ENCODE measurements at regions not wholly inside any gene's neighbourhood (a gene's known extent, or its start where the extent isn't known, plus 50 kb on each side); places are given as distances from the start of the nearest gene placed in this dataset.

DNA sequence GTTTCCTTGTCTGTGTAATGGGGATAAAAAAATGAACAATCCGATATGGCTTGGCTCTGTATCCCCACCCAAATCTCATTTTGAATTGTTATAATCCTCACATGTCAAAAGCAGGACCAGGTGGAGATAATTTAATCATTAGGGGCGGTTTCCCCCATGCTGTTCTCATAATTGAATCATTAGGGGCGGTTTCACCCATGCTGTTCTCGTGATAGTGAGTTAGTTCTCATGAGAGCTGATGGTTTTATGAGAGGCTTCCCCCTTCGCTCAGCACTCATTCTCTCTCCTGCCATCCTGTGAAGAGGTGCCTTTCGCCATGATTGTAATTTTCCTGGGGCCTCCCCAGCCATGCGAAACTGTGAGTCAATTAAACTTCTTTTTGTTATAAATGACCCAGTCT lies 633.5 kb downstream of the RAPGEF2 start:
- TF ChIP-seq, protein P1, sequence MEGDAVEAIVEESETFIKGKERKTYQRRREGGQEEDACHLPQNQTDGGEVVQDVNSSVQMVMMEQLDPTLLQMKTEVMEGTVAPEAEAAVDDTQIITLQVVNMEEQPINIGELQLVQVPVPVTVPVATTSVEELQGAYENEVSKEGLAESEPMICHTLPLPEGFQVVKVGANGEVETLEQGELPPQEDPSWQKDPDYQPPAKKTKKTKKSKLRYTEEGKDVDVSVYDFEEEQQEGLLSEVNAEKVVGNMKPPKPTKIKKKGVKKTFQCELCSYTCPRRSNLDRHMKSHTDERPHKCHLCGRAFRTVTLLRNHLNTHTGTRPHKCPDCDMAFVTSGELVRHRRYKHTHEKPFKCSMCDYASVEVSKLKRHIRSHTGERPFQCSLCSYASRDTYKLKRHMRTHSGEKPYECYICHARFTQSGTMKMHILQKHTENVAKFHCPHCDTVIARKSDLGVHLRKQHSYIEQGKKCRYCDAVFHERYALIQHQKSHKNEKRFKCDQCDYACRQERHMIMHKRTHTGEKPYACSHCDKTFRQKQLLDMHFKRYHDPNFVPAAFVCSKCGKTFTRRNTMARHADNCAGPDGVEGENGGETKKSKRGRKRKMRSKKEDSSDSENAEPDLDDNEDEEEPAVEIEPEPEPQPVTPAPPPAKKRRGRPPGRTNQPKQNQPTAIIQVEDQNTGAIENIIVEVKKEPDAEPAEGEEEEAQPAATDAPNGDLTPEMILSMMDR (IDR thresholded peaks at IDR 0.05; ENCODE audit: borderline replicate concordance, extremely low read depth, low read length, poor library complexity, severe bottlenecking) = no peak
- TF ChIP-seq EZH2 (IDR thresholded peaks at IDR 0.05; ENCODE audit: borderline replicate concordance, low read depth, low read length, severe bottlenecking) = no peak
